WTC11 (cell line): ENCODE measurements at regions not wholly inside any gene's neighbourhood (a gene's known extent, or its start where the extent isn't known, plus 50 kb on each side); places are given as distances from the start of the nearest gene placed in this dataset.

Experiments used
- ATAC-seq: fragments of 200-7000 bp; cut with Tn5 transposase; 2 replicates; pipeline ENCODE4 v1.10.0; 2021; ENCODE audit warnings: mild to moderate bottlenecking, moderate library complexity
- CTCF ChIA-PET: fragments of 300-600 bp; sonication (Branson Sonifier 250); formaldehyde crosslinking; loops from one replicate; lab custom pipeline; 2021; ENCODE audit warnings: antibody characterized with exemption; lab: Charles Lee
- POLR2A ChIA-PET: fragments of 350-600 bp; sonication (Branson Sonifier 250); formaldehyde crosslinking; loops from one replicate; lab custom pipeline; 2021; ENCODE audit warnings: antibody characterized with exemption; lab: Charles Lee
- DNase-seq: peaks from one replicate; pipeline ENCODE4 v3.0.0; 2021; ENCODE audit warnings: low spot score
- H3K27ac Mint-ChIP-seq: 2 replicates; pipeline ENCODE4 v1.8.0; 2021; ENCODE audit warnings: mixed read lengths
- H3K27me3 Mint-ChIP-seq: 2 replicates; pipeline ENCODE4 v1.8.0; 2021; ENCODE audit warnings: low read depth, mild to moderate bottlenecking, moderate library complexity, mixed read lengths
- H3K36me3 Mint-ChIP-seq: 2 replicates; pipeline ENCODE4 v1.8.0; 2021; ENCODE audit warnings: mixed read lengths
- H3K4me1 Mint-ChIP-seq: 2 replicates; pipeline ENCODE4 v1.8.0; 2022; ENCODE audit warnings: mixed read lengths
- H3K4me3 Mint-ChIP-seq: 2 replicates; pipeline ENCODE4 v1.8.0; 2021; ENCODE audit warnings: mild to moderate bottlenecking, moderate library complexity, mixed read lengths
- H3K9me3 Mint-ChIP-seq: 2 replicates; pipeline ENCODE4 v1.8.0; 2021; ENCODE audit warnings: mixed read lengths
- ATF1 ChIP-seq: sonication (generic); formaldehyde crosslinking; IDR thresholded peaks from 2 replicates; pipeline ENCODE4 v1.8.1; 2023; ENCODE audit warnings: mild to moderate bottlenecking, moderate library complexity, missing genetic modification reagents
- CREB1 ChIP-seq: sonication (generic); formaldehyde crosslinking; IDR thresholded peaks from 2 replicates; pipeline ENCODE4 v1.8.0; 2023; ENCODE audit warnings: mild to moderate bottlenecking, missing genetic modification reagents
- CREM ChIP-seq: sonication (generic); formaldehyde crosslinking; IDR thresholded peaks from 2 replicates; pipeline ENCODE4 v1.8.1; 2022; ENCODE audit warnings: mild to moderate bottlenecking, missing genetic modification reagents, moderate library complexity
- FOXJ3 ChIP-seq: sonication (generic); formaldehyde crosslinking; IDR thresholded peaks from 2 replicates; pipeline ENCODE4 v1.9.0; 2021; ENCODE audit warnings: missing genetic modification reagents, mild to moderate bottlenecking, borderline replicate concordance
- KAT7 ChIP-seq: sonication (generic); formaldehyde crosslinking; IDR thresholded peaks from 2 replicates; pipeline ENCODE4 v1.8.1; 2023; ENCODE audit warnings: missing genetic modification reagents, mild to moderate bottlenecking, borderline replicate concordance
- MYBL2 ChIP-seq: sonication (generic); formaldehyde crosslinking; IDR thresholded peaks from 2 replicates; pipeline ENCODE4 v1.8.1; 2023; ENCODE audit warnings: mild to moderate bottlenecking, moderate library complexity, missing genetic modification reagents
- NFE2L1 ChIP-seq: sonication (generic); formaldehyde crosslinking; IDR thresholded peaks from 2 replicates; pipeline ENCODE4 v1.8.1; 2023; ENCODE audit warnings: missing genetic modification reagents
- NFYB ChIP-seq: sonication (generic); formaldehyde crosslinking; conservative IDR thresholded peaks from 2 replicates; pipeline ENCODE4 v1.8.0; 2022; ENCODE audit warnings: low read depth, missing genetic modification reagents
- TEAD4 ChIP-seq: sonication (generic); formaldehyde crosslinking; IDR thresholded peaks from 2 replicates; pipeline ENCODE4 v1.8.0; 2022; ENCODE audit warnings: mild to moderate bottlenecking, missing genetic modification reagents
- ZBTB21 ChIP-seq: sonication (generic); formaldehyde crosslinking; IDR thresholded peaks from 2 replicates; pipeline ENCODE4 v1.8.1; 2023; ENCODE audit warnings: mild to moderate bottlenecking, missing genetic modification reagents, borderline replicate concordance
- ZNF121 ChIP-seq: sonication (generic); formaldehyde crosslinking; IDR thresholded peaks from 2 replicates; pipeline ENCODE4 v1.8.0; 2023; ENCODE audit warnings: missing genetic modification reagents
- ZNF219 ChIP-seq: sonication (generic); formaldehyde crosslinking; IDR thresholded peaks from 2 replicates; pipeline ENCODE4 v1.8.0; 2023; ENCODE audit warnings: missing genetic modification reagents, mild to moderate bottlenecking, borderline replicate concordance
- ZNF671 ChIP-seq: fragments of 250-450 bp; sonication (Bioruptor Pico); IDR thresholded peaks from 2 replicates; pipeline ENCODE4 v1.8.0; 2021; ENCODE audit warnings: mild to moderate bottlenecking
- TF ChIP-seq, protein P1 (sequence below): fragments of 250-450 bp; sonication (Bioruptor Pico); IDR thresholded peaks from 2 replicates; pipeline ENCODE4 v1.8.0; 2021; ENCODE audit warnings: mild to moderate bottlenecking
- TF ChIP-seq, protein P2 (sequence below): sonication (generic); formaldehyde crosslinking; IDR thresholded peaks from 2 replicates; pipeline ENCODE4 v1.8.1; 2022; ENCODE audit warnings: missing genetic modification reagents, borderline replicate concordance
- TF ChIP-seq, protein P3 (sequence below): sonication (generic); formaldehyde crosslinking; IDR thresholded peaks from 2 replicates; pipeline ENCODE4 v1.8.0; 2023; ENCODE audit warnings: missing genetic modification reagents, mild to moderate bottlenecking, borderline replicate concordance
- TF ChIP-seq, protein P4 (sequence below): sonication (generic); formaldehyde crosslinking; IDR thresholded peaks from 2 replicates; pipeline ENCODE4 v1.8.0; 2023; ENCODE audit warnings: missing genetic modification reagents
- TF ChIP-seq, protein P5 (sequence below): fragments of 250-450 bp; sonication (Bioruptor Pico); IDR thresholded peaks from 2 replicates; pipeline ENCODE4 v2.1.2; 2022; ENCODE audit warnings: mild to moderate bottlenecking, moderate library complexity
- TF ChIP-seq, protein P6 (sequence below): sonication (generic); formaldehyde crosslinking; IDR thresholded peaks from 2 replicates; pipeline ENCODE4 v1.8.1; 2023; ENCODE audit warnings: mild to moderate bottlenecking, moderate library complexity, missing genetic modification reagents

DNA sequence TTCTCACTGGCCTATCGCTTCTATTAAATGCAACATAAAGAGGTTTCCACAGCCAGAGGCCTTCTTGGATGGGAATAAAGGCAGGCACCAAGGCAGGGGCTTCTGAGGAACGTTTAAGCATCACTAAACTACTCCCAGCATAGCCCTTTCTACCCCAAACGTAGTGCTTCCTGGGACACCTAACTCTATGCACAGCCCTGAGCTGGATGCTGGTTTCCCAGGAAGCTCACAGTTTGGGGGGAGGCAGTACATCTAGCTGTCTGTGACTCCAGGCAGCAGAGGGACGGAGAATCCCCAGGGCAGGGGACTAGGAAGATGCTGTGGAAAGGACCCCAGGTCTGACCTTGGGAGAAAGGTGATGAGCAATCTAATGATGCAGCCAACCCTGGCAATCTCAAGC lies 192.8 kb upstream of the ZMIZ1 start (continued):
- TF ChIP-seq CREB1 (CRISPR knock-in tag), result no peak
- no peak for TF ChIP-seq MYBL2 (CRISPR knock-in tag)
- TF ChIP-seq, protein P1, sequence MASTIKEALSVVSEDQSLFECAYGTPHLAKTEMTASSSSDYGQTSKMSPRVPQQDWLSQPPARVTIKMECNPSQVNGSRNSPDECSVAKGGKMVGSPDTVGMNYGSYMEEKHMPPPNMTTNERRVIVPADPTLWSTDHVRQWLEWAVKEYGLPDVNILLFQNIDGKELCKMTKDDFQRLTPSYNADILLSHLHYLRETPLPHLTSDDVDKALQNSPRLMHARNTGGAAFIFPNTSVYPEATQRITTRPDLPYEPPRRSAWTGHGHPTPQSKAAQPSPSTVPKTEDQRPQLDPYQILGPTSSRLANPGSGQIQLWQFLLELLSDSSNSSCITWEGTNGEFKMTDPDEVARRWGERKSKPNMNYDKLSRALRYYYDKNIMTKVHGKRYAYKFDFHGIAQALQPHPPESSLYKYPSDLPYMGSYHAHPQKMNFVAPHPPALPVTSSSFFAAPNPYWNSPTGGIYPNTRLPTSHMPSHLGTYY (CRISPR knock-in tag), result no peak

DNA sequence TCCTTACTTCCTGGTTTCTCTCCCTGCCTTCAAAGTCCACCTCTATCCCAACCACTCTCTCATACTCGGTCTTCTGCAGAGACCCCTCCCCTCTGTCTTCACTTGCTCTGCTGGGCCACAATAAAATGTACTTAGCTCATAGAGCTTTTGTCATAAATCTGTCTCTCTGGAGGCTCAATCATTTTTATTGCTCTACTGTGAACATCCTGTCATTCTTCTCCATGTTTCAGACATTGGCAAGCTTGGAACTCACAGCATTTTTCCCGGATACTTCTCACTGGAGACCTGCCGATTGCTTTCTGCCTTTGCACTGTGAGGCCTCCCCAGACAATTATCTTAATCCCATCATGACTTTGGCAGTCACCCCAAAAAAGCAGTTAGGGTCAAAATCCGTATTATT lies 192.3 kb upstream of the ZMIZ1 start:
- Mint-ChIP-seq H3K27me3 (peaks cover 64% of the 10 kb centered on the region), H3K4me1 (peaks cover 19% of the 10 kb centered on the region), H3K27ac (no peak overlapping the region), H3K4me3 (no peak overlapping the region), H3K9me3 (no peaks in the 10 kb centered on the region), H3K36me3 (no peaks in the 10 kb centered on the region)
- ChIA-PET POLR2A (no interaction called here), CTCF (interaction anchor here (1.4 to 1.5 kb wide), 2 partner anchors 23 to 416 kb away, joined by 3 to 5 read pairs; no protein-coding TSS in a partner anchor)
- DNase-seq (no peak), ATAC-seq (no peak)
- TF ChIP-seq ATF1, result no peak
- TF ChIP-seq, protein P2, sequence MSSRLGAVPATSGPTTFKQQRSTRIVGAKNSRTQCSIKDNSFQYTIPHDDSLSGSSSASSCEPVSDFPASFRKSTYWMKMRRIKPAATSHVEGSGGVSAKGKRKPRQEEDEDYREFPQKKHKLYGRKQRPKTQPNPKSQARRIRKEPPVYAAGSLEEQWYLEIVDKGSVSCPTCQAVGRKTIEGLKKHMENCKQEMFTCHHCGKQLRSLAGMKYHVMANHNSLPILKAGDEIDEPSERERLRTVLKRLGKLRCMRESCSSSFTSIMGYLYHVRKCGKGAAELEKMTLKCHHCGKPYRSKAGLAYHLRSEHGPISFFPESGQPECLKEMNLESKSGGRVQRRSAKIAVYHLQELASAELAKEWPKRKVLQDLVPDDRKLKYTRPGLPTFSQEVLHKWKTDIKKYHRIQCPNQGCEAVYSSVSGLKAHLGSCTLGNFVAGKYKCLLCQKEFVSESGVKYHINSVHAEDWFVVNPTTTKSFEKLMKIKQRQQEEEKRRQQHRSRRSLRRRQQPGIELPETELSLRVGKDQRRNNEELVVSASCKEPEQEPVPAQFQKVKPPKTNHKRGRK (CRISPR knock-in tag), result no peak
- TF ChIP-seq ZNF121 (CRISPR knock-in tag), result no peak
- no peak for TF ChIP-seq ZNF671 (CRISPR knock-in tag)
- no peak for TF ChIP-seq KAT7
- TF ChIP-seq FOXJ3 (CRISPR knock-in tag), result no peak
- TF ChIP-seq NFYB (CRISPR knock-in tag), result no peak
- TF ChIP-seq, protein P3, sequence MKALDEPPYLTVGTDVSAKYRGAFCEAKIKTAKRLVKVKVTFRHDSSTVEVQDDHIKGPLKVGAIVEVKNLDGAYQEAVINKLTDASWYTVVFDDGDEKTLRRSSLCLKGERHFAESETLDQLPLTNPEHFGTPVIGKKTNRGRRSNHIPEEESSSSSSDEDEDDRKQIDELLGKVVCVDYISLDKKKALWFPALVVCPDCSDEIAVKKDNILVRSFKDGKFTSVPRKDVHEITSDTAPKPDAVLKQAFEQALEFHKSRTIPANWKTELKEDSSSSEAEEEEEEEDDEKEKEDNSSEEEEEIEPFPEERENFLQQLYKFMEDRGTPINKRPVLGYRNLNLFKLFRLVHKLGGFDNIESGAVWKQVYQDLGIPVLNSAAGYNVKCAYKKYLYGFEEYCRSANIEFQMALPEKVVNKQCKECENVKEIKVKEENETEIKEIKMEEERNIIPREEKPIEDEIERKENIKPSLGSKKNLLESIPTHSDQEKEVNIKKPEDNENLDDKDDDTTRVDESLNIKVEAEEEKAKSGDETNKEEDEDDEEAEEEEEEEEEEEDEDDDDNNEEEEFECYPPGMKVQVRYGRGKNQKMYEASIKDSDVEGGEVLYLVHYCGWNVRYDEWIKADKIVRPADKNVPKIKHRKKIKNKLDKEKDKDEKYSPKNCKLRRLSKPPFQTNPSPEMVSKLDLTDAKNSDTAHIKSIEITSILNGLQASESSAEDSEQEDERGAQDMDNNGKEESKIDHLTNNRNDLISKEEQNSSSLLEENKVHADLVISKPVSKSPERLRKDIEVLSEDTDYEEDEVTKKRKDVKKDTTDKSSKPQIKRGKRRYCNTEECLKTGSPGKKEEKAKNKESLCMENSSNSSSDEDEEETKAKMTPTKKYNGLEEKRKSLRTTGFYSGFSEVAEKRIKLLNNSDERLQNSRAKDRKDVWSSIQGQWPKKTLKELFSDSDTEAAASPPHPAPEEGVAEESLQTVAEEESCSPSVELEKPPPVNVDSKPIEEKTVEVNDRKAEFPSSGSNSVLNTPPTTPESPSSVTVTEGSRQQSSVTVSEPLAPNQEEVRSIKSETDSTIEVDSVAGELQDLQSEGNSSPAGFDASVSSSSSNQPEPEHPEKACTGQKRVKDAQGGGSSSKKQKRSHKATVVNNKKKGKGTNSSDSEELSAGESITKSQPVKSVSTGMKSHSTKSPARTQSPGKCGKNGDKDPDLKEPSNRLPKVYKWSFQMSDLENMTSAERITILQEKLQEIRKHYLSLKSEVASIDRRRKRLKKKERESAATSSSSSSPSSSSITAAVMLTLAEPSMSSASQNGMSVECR, result no peak
- TF ChIP-seq, protein P4, sequence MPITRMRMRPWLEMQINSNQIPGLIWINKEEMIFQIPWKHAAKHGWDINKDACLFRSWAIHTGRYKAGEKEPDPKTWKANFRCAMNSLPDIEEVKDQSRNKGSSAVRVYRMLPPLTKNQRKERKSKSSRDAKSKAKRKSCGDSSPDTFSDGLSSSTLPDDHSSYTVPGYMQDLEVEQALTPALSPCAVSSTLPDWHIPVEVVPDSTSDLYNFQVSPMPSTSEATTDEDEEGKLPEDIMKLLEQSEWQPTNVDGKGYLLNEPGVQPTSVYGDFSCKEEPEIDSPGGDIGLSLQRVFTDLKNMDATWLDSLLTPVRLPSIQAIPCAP (CRISPR knock-in tag), result no peak
- TF ChIP-seq ZBTB21, result no peak

DNA sequence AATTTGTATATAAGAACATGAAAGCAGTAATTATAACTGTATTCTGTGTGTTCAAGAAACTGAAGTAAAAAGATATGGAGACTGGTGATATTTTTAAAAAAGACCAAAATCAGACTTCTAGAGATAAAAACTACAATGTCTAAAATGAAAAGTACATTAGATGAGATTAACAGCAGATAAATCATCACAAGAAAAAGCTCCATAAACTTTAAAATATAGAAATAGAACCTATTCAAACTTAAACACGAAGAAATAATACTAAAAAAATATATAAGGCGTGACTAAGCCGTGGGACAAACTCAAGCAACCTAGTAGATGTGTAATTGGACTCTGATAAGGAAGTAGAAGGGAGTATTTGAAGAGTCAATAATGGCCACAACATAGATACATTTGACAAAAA lies 189.1 kb upstream of the ZMIZ1 start:
- Mint-ChIP-seq H3K4me1 (peaks cover 19% of the 10 kb centered on the region), H3K4me3 (no peak overlapping the region), H3K27ac (no peak overlapping the region), H3K27me3 (peaks cover 40% of the 10 kb centered on the region), H3K9me3 (peaks cover 4% of the 10 kb centered on the region), H3K36me3 (no peaks in the 10 kb centered on the region)
- POLR2A ChIA-PET, result no interaction called here
- ATAC-seq (no peak), DNase-seq (no peak)
- CTCF ChIA-PET, result no interaction called here
- TF ChIP-seq, protein P5, sequence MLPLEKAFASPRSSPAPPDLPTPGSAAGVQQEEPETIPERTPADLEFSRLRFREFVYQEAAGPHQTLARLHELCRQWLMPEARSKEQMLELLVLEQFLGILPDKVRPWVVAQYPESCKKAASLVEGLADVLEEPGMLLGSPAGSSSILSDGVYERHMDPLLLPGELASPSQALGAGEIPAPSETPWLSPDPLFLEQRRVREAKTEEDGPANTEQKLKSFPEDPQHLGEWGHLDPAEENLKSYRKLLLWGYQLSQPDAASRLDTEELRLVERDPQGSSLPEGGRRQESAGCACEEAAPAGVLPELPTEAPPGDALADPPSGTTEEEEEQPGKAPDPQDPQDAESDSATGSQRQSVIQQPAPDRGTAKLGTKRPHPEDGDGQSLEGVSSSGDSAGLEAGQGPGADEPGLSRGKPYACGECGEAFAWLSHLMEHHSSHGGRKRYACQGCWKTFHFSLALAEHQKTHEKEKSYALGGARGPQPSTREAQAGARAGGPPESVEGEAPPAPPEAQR, result no peak
- TF ChIP-seq ZNF219 (CRISPR knock-in tag) (no peak), TEAD4 (CRISPR knock-in tag) (no peak), CREM (CRISPR knock-in tag) (no peak), NFE2L1 (no peak), ZNF671 (CRISPR knock-in tag) (no peak)
- TF ChIP-seq, protein P6, sequence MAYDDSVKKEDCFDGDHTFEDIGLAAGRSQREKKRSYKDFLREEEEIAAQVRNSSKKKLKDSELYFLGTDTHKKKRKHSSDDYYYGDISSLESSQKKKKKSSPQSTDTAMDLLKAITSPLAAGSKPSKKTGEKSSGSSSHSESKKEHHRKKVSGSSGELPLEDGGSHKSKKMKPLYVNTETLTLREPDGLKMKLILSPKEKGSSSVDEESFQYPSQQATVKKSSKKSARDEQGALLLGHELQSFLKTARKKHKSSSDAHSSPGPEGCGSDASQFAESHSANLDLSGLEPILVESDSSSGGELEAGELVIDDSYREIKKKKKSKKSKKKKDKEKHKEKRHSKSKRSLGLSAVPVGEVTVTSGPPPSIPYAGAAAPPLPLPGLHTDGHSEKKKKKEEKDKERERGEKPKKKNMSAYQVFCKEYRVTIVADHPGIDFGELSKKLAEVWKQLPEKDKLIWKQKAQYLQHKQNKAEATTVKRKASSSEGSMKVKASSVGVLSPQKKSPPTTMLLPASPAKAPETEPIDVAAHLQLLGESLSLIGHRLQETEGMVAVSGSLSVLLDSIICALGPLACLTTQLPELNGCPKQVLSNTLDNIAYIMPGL (CRISPR knock-in tag), result no peak
